HG03469 (cell line): ENCODE measurements at regions not wholly inside any gene's neighbourhood (a gene's known extent, or its start where the extent isn't known, plus 50 kb on each side); places are given as distances from the start of the nearest gene placed in this dataset.
"Not testable (repeated sequence)": the region's sequence is repeated elsewhere in the genome, so short reads cannot be mapped to it uniquely, and the experiment has no call there.

Experiments
- ATAC-seq: cut with Tn5 transposase; IDR thresholded peaks from one replicate; pipeline ENCODE4 v1.9.1; 2021; ENCODE audit warnings: mild to moderate bottlenecking, moderate library complexity, moderate number of reproducible peaks; ENCODE audit not compliant: unreplicated experiment

GRCh38 chr4:55028196-55028595 lies 97.2 kb downstream of the KDR start:
- ATAC-seq = no peak

DNA sequence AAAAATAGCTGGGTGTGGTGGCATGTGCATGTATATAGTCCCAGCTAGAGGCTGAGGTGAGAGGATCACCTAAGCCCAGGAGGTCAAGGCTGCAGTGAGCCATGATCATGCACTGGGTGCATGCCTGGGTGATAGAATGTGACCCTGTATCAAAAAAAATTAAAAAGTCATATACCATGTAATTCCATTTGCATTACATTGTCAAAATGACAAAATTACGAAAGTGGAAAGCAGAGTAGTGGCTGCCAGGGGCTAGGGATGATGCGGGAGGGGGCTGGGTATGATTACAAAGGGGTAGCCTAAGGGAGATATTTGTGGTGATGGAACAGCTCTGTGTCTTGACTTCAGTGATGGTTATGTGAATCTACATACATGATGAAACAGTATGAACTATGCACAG lies 97.8 kb downstream of the KDR start:
- no peak for ATAC-seq

DNA sequence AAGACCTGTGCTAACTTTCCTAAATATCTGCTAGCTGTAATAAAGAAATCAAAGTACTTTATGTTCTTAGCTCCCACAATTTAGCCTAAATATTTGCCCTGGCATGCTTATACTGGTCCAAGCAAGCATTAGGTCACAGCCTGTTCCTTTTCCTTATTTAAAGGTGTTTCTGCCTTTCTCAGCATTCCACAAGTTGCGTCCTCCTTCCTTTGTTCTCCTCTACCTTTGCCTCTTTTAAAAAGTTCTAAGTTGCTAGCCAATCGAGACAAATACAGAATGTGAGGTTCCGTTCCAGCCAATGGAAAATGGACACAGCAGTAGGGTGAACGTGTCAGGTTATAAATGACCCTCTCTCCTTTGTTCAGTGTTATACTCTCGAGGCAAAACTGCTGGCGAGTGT lies 99.9 kb downstream of the KDR start:
- ATAC-seq = not testable (repeated sequence)

GRCh38 chr4:55023030-55023429 lies 102.4 kb downstream of the KDR start:
- no peak for ATAC-seq

DNA sequence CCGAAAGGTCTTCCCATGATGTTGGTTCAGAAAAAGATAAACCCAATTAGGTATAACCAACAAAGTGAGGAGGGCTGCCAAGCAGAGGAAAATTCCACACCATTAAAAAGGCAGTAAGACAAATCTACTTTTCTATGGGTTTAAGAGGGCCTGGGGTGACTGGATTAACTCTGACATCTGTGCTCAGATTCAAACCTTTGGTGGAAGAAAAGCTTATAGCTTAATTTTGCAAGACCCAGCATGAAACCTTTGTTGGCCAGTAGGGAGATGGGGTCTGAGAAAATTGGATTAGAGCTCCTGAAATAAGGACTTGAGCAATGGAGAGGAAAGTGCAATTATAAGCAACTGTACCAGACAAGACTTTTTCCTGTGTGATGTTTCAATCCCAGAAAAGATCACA lies 104.2 kb downstream of the KDR start:
- ATAC-seq = no peak

GRCh38 chr4:55020131-55020530 lies 105.3 kb downstream of the KDR start:
- ATAC-seq = no peak

- ATAC-seq = no peak
Observed at GRCh38 chr4:55018978-55019377, 106.4 kb downstream of the KDR start.

DNA sequence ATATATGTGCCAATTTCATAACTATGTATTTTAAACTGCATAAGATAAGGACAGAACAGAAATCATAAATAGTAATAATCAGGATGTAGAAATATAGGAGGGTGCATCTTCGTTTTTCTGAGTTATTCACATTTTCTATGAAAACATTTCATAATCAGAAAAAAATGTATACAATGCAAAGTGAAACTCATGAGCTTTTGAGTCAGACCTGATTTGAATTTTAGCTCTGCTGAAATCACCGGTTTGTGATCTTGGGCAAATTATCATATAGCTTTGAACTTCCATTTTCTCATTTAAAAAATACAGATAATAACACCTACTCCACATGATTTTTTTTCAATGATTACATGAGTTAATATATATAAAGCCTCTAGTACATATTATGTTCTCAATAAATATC lies 106.9 kb downstream of the KDR start:
- ATAC-seq = no peak

DNA sequence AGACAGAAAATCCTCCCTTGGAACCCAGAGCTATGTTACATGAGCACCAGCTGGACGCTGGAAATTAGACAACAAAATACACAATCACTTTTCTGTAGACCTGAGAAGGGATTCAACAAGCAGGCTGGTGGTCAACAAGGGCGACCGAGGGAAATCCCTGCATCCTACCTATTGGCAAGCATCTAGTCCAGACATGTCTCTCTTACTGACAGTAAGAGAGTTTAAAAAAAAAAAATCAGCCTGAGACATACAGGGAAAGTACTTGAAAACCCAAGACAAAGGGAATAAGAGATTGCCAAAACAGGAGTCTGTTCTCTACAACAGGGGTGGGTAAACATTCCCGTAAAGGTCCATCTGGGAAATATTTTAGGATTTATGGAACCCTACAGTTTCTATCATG lies 108.0 kb downstream of the KDR start:
- no peak for ATAC-seq

DNA sequence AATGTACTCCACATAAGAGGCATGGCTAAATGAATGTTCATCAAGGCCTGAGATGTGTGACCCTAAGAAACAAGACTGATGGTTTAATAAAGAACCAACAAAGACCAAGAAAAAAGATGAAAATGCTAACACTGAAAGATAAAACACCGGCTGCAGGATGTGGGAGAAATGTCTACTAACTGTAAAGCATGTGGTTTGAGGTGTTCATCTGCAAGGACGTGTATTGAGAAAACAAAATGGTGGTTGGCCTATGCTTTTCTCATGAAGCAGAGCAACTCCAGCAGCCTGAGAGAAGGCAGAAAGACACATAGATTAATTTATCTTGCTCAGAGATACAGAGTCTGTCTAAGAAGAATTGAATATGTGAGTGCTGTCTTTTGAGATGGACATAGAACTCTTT lies 109.3 kb downstream of the KDR start:
- no peak for ATAC-seq

DNA sequence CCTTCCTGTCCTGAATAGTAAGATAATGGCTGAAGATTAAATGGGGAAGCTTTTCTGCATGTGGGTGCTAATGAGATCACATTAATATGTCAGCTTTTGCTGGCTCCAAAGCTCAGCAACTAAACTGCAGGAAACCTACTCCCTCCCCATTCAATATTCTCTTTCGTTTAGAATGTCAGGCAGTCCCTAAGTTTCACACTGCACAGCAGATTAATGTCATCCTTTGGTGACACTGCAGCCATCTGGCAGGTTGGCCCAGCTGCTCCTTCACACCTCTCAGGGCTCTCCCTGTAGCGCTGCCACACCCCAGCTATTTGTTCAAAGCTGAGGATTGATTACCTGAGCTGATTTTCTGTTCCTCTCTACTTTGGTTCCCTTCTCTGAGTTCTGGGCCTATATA lies 110.5 kb downstream of the KDR start:
- no peak for ATAC-seq

- ATAC-seq = no peak
Observed at GRCh38 chr4:55013431-55013955, 111.9 kb downstream of the KDR start.

DNA sequence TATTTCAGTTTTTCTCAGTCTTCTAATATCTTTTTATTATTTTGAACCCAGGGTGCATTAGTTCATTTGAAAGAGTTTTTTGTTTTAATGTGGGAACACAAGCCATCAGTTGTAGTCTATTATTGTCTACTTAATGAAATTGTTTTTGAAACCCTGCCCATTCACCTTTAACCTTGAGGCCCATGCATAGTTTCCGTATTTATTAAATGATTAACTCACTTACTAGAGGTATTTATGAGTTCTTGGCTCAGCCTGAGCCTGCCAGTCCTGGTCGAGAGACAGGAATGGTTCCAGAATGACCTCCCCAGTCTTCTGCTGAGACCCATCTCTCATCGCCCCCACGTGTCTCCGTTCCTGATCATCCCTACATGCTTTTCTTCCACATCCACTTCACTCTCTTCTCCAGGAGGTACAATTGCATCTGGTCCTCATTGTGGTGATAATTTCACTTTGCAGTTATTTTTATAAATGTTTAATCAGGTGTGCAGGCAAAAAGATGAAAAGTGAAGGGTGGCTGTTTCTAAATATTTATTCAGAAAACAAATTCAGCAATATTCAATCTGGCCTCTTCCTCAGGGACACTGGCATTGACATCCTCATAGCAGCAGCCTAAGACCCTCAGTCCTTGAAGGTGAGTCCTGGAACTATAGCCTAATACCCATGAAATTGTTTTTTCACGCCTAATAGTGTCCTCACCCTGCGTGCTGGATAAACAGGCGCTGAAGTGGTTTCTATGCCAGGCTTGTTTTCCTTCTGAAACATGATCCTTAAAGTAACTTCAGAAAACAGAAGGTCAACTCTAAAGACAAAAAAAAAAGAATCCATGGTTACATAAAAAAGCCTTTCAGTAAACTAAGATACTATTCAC lies 112.8 kb downstream of the KDR start:
- ATAC-seq = no peak

DNA sequence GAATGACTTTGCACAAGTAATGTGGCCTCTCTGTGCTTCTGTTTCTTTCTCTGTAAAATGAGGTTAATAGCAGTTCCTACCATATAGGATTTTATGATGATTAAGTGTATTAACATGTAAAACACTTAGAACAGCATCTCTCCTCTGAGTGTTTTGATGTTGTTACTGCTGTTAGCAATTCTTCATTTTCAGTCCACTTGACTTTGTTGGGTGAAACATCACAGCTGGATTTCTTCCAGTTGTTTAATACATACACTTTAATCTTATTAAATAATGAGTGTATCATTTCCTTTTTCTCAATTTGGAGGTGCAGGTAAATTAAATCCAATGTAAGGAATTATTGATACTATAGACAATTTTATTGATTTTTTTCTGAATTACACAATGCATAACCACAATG lies 113.6 kb downstream of the KDR start:
- ATAC-seq = no peak

DNA sequence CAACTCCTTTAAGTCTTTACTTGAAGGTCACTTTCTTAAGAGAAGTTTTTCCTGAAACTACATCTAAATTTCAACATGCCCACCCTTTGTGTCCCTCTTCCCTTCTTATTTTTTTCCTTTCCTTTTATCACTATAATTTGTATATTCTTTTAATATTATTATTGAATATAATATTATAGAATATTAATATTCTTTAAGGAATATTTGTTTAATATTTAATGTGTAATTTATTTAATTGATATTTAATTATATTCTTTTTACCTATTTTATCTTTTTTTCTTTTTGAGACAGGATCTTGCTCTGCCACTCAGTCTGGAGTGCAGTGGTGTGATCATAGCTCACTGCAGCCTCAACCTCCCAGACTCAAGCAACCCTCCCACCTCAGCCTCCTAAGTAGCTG lies 114.8 kb downstream of the KDR start:
- no peak for ATAC-seq

DNA sequence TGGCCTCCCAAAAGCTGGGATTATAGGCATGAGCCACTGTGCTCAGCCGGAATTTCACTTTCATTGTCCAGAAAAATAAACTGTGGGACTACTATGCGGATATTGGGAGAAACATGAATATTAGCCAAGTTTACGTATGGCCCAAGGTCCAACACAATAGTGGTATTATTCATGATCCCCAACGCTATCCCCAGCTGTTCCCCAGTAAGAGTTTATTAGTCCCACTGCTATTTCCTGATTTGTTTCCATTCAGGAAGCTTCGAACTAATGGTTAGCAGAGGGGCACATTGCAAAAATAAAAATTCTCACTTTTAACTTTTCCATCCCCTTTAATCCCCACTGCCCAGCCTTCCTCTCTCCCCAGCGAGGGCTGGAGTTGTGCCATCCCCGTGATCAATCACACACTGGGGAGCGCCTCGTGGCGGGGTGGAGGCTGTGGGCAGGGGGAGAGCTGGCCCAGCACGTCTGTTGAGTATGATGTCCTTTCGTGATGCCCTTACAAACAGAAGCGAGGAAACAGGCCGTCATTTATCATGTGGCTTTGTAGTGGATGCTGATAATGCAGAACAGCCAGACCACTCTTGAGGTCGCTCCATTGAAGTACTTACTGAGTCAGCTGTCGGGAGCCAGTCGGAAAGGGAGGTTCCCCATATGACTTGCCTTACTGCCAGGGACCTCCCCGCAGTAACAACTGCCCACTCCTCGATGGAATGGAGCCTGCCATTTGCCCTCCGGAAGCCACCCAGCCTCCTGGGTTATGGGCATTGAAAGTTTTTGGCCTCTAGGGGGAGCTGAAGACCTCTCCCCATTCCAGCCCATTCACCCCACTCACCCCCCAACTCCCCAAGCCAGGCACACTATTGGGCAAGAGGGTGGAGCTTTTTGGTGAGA lies 117.0 kb downstream of the KDR start:
- no peak for ATAC-seq

- ATAC-seq = no peak
Observed at GRCh38 chr4:55005910-55006309, 119.5 kb downstream of the KDR start.

GRCh38 chr4:55004831-55005230 lies 120.6 kb downstream of the KDR start:
- ATAC-seq = no peak

GRCh38 chr4:55002431-55002830 lies 123.0 kb downstream of the KDR start:
- no peak for ATAC-seq

- ATAC-seq = no peak
Observed at GRCh38 chr4:55001538-55001937, 123.9 kb downstream of the KDR start.

GRCh38 chr4:54999003-54999402 lies 126.4 kb downstream of the KDR start:
- no peak for ATAC-seq
